A549 (cell line): ENCODE measurements at regions not wholly inside any gene's neighbourhood (a gene's known extent, or its start where the extent isn't known, plus 50 kb on each side); places are given as distances from the start of the nearest gene placed in this dataset.

Experiments used
- ATAC-seq, 2 experiments: fragments of 200-7000 bp in 1 of 2; fragments of >200 bp in 1 of 2; cut with Nextera tagmentation in 1 of 2; cut with Tn5 transposase in 1 of 2; 3 replicates each; pipeline versions ENCODE4 v1.8.0 to v1.9.1; 2018 to 2020; ENCODE audit warnings: mild to moderate bottlenecking in 1 of 2, moderate library complexity in 1 of 2
- CTCF ChIA-PET: fragments of 300-600 bp; sonication (Branson Sonifier 250); formaldehyde crosslinking; extraction: SDS; loops from one replicate; lab custom pipeline; 2021; ENCODE audit warnings: antibody characterized with exemption, inconsistent platforms; lab: Yijun Ruan, JAX
- POLR2A ChIA-PET: fragments of 350-600 bp; formaldehyde crosslinking; extraction: SDS; loops from one replicate; lab custom pipeline; 2021; ENCODE audit warnings: antibody characterized with exemption, inconsistent platforms; lab: Yijun Ruan, JAX
- DNase-seq, 2 experiments: peaks; one replicate each; pipeline versions ENCODE4 v3.0.0 to v3.0.0-alpha.2; 2011 to 2016; ENCODE audit warnings: low read depth in 1 of 2, low spot score in 1 of 2
- FAIRE-seq: peaks from 2 replicates; lab custom pipeline; 2011; peaks lifted over from hg19 to GRCh38; lab: Jason Lieb, UNC
- H3K27ac ChIP-seq, 2 experiments: fragments of >200 bp; sonication (Bioruptor Twin); formaldehyde crosslinking; 3 replicates each; pipeline ENCODE4 v1.5.1; 2016 to 2017
- H3K4me1 ChIP-seq: fragments of >200 bp; sonication (Bioruptor Twin); formaldehyde crosslinking; 3 replicates; pipeline ENCODE4 v1.6.1; 2016
- H3K4me2 ChIP-seq: fragments of >200 bp; sonication (Bioruptor Twin); formaldehyde crosslinking; 3 replicates; pipeline ENCODE4 v1.6.1; 2016
- H3K4me3 ChIP-seq: fragments of >200 bp; sonication (Bioruptor Twin); formaldehyde crosslinking; 3 replicates; pipeline ENCODE4 v1.5.1; 2016
- H3K9me3 ChIP-seq: fragments of >200 bp; sonication (Bioruptor Twin); formaldehyde crosslinking; 3 replicates; pipeline ENCODE4 v1.6.1; 2016
- BCL3 ChIP-seq: fragments of >200 bp; sonication (Bioruptor Twin); formaldehyde crosslinking; IDR thresholded peaks from 3 replicates; pipeline ENCODE4 v1.6.1; 2016
- CBX2 ChIP-seq: fragments of 200-600 bp; sonication (generic); IDR thresholded peaks from 2 replicates; pipeline ENCODE4 v1.6.1; 2016; ENCODE audit warnings: low read depth, mild to moderate bottlenecking, borderline replicate concordance
- E2F6 ChIP-seq: IDR thresholded peaks from 2 replicates; pipeline ENCODE4 v1.6.1; 2012; ENCODE audit warnings: low read depth, borderline replicate concordance
- EHF ChIP-seq: fragments of 250-450 bp; sonication (Bioruptor Pico); IDR thresholded peaks from 2 replicates; pipeline ENCODE4 v1.5.0; 2020; ENCODE audit warnings: mild to moderate bottlenecking
- EP300 ChIP-seq, 2 experiments: fragments of >200 bp; sonication (Bioruptor Twin); formaldehyde crosslinking; IDR thresholded peaks; 2 replicates in 1 of 2; 3 replicates in 1 of 2; pipeline ENCODE4 v1.6.1; 2016 to 2017
- ESRRA ChIP-seq: fragments of 150-350 bp; IDR thresholded peaks from 2 replicates; pipeline ENCODE4 v1.6.1; 2014; ENCODE audit warnings: mild to moderate bottlenecking, low read length, borderline replicate concordance
- FOSB ChIP-seq: fragments of 250-450 bp; sonication (Bioruptor Pico); IDR thresholded peaks from 2 replicates; pipeline ENCODE4 v1.5.0; 2020; ENCODE audit warnings: mild to moderate bottlenecking, moderate library complexity
- FOXS1 ChIP-seq: fragments of 250-450 bp; sonication (Bioruptor Pico); IDR thresholded peaks from 2 replicates; pipeline ENCODE4 v1.5.0; 2020; ENCODE audit warnings: mild to moderate bottlenecking, moderate library complexity
- GATA3 ChIP-seq: IDR thresholded peaks from 2 replicates; pipeline ENCODE4 v1.6.1; 2012; ENCODE audit warnings: borderline replicate concordance
- HDAC2 ChIP-seq: fragments of 200-600 bp; sonication (generic); IDR thresholded peaks from 2 replicates; pipeline ENCODE4 v1.6.1; 2016
- HES2 ChIP-seq: fragments of >200 bp; sonication (Bioruptor Twin); formaldehyde crosslinking; IDR thresholded peaks from 2 replicates; pipeline ENCODE4 v1.6.1; 2016
- HEYL ChIP-seq: fragments of 250-450 bp; sonication (Bioruptor Pico); IDR thresholded peaks from 2 replicates; pipeline ENCODE4 v1.8.0; 2021; ENCODE audit warnings: mild to moderate bottlenecking, moderate library complexity
- HOXB13 ChIP-seq: fragments of 250-450 bp; sonication (Bioruptor Pico); IDR thresholded peaks from 2 replicates; pipeline ENCODE4 v1.5.0; 2020; ENCODE audit warnings: low read depth, mild to moderate bottlenecking, moderate library complexity
- HOXB5 ChIP-seq: fragments of 250-450 bp; sonication (Bioruptor Pico); IDR thresholded peaks from 2 replicates; pipeline ENCODE4 v1.5.0; 2020; ENCODE audit warnings: mild to moderate bottlenecking, moderate library complexity
- JUNB ChIP-seq: fragments of >200 bp; sonication (Bioruptor Twin); formaldehyde crosslinking; IDR thresholded peaks from 2 replicates; pipeline ENCODE4 v1.6.1; 2016
- KDM1A ChIP-seq: fragments of 200-600 bp; sonication (generic); IDR thresholded peaks from 2 replicates; pipeline ENCODE4 v1.6.1; 2016; ENCODE audit warnings: low read depth, mild to moderate bottlenecking
- MAFK ChIP-seq: fragments of 450-650 bp; IDR thresholded peaks from 2 replicates; pipeline ENCODE4 v1.6.1; 2014; ENCODE audit not compliant: partially characterized antibody
- MAX ChIP-seq: IDR thresholded peaks from 2 replicates; pipeline ENCODE4 v1.6.1; 2012
- NFE2L2 ChIP-seq: fragments of 150-350 bp; conservative IDR thresholded peaks from 2 replicates; pipeline ENCODE4 v1.6.1; 2014; ENCODE audit warnings: low read length
- PHF8 ChIP-seq: fragments of 200-600 bp; sonication (generic); IDR thresholded peaks from 2 replicates; pipeline ENCODE4 v1.6.1; 2016; ENCODE audit warnings: low read depth, mild to moderate bottlenecking, antibody characterized with exemption, moderate library complexity, borderline replicate concordance
- RAD21 ChIP-seq, 2 experiments: fragments of >200 bp in 1 of 2; sonication (Bioruptor Twin) in 1 of 2; formaldehyde crosslinking in 1 of 2; IDR thresholded peaks in 1 of 2; conservative IDR thresholded peaks in 1 of 2; 2 replicates in 1 of 2; 3 replicates in 1 of 2; pipeline ENCODE4 v1.6.1; 2012 to 2018; ENCODE audit warnings: inconsistent platforms in 1 of 2
- RCOR1 ChIP-seq: fragments of 150-350 bp; IDR thresholded peaks from 2 replicates; pipeline ENCODE4 v1.6.1; 2014; ENCODE audit warnings: antibody characterized with exemption, low read length, low read depth
- SMC3 ChIP-seq: fragments of >200 bp; sonication (Bioruptor Twin); formaldehyde crosslinking; IDR thresholded peaks from 3 replicates; pipeline ENCODE4 v1.6.1; 2018; ENCODE audit warnings: inconsistent platforms
- SREBF2 ChIP-seq: fragments of 450-650 bp; IDR thresholded peaks from 2 replicates; pipeline ENCODE4 v1.6.1; 2014; ENCODE audit warnings: mild to moderate bottlenecking, moderate library complexity
- USF2 ChIP-seq: fragments of 450-650 bp; IDR thresholded peaks from 2 replicates; pipeline ENCODE4 v1.6.1; 2014; ENCODE audit warnings: antibody characterized with exemption
- ZFP36 ChIP-seq: fragments of 450-650 bp; IDR thresholded peaks from 2 replicates; pipeline ENCODE4 v1.6.1; 2014; ENCODE audit warnings: borderline replicate concordance; ENCODE audit not compliant: partially characterized antibody
- ZNF302 ChIP-seq: fragments of 250-450 bp; sonication (Bioruptor Pico); IDR thresholded peaks from 2 replicates; pipeline ENCODE4 v1.9.0; 2021; ENCODE audit warnings: inconsistent platforms, mild to moderate bottlenecking, moderate library complexity
- WGBS: methylation state at CpG from one replicate; pipeline ENCODE4 v1.1.6; 2017; ENCODE audit errors: missing lambda C conversion rate; 5-methylcytosine and 5-hydroxymethylcytosine counted together

DNA sequence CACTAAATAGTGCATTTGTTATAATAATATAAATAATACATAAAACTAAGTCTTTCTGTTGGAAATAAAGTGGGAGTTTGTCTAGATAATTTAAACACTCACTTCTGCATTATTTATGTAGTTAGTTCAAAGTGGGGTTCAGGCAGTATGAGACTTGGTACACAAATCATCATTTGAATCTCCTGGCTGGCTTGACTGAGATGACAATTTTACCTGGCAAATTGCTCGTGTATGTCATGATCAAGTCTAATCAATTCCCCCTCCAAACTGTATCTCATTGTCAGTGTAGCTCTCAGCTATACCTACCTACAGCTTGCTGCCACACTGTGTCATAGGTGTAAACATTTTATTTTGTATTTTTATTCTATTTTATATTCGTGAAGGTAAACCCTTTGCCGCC, 563.4 kb upstream of the TENM3 start:
- POLR2A ChIA-PET: no interaction called here
- DNase-seq (no peak), ATAC-seq (no peak), FAIRE-seq (no peak)
- no peak for TF ChIP-seq HOXB13
- TF ChIP-seq FOXS1: no peak
- TF ChIP-seq HOXB5: no peak
- TF ChIP-seq HEYL (CRISPR knock-in tag): no peak
- no peak for TF ChIP-seq MAFK
- no peak for TF ChIP-seq HDAC2
- no peak for TF ChIP-seq GATA3
- TF ChIP-seq EP300 (IDR thresholded peaks at IDR 0.05): no peak
- TF ChIP-seq ZFP36: no peak
- TF ChIP-seq JUNB: no peak
- no peak for TF ChIP-seq BCL3
- CTCF ChIA-PET: no interaction called here
- H3K4me2 ChIP-seq: no peak overlapping the region
- H3K9me3 ChIP-seq: no peaks in the 10 kb centered on the region
- no peak overlapping the region for H3K4me3 ChIP-seq
- WGBS: 0% methylated on average over 3 of the region's 3 CpGs
- no peaks in the 10 kb centered on the region for H3K4me1 ChIP-seq
- no peak overlapping the region for H3K27ac ChIP-seq

DNA sequence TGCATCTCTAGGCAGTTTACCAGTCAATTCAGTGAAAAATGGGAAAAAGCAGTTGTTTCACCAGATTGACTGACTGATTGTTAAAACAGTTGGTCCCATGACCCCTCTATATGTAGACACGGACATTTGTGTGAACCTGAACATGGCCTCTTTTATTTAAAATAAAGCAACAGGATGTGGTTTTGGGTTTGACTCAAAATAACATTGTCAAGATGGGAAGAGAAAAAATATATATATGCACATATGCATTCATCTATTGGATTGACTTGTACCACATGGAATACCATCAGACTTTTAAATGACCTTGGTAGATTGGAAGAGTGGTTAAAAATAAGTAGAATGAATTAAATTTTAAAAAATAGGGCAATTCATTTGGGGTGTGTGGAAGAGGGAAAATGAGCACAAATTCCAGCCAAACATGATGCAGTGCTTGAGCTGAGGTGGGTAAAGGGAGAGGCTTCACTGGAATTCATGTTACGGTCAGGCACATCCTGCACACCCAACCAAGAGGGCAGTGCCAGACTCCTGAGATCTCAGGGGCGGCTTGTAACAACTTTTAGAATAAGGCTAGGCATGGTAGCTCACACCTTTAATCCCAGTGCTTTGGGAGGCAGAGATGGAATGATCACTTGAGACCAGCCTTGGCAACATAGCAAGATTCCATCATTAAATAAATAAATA, 560.7 kb upstream of the TENM3 start:
- ChIA-PET CTCF (interaction anchor here (0.9 kb wide), 1 partner anchor 10 kb away, joined by 3 read pairs; no protein-coding TSS in a partner anchor), POLR2A (no interaction called here)
- FAIRE-seq: no peak
- Histone ChIP-seq H3K27ac (no peak overlapping the region), H3K4me3 (no peak overlapping the region), H3K4me1 (no peaks in the 10 kb centered on the region), H3K9me3 (no peaks in the 10 kb centered on the region), H3K4me2 (no peak overlapping the region)
- WGBS: 16% methylated on average over 3 of the region's 3 CpGs
- DNase-seq: no peak
- no peak for TF ChIP-seq PHF8
- TF ChIP-seq KDM1A: no peak
- TF ChIP-seq HDAC2: no peak
- no peak for TF ChIP-seq E2F6
- no peak for TF ChIP-seq CBX2
- no peak for ATAC-seq

GRCh38 chr4:181684310-181684709, 558.9 kb upstream of the TENM3 start:
- TF ChIP-seq SMC3 (no peak), KDM1A (no peak), RCOR1 (no peak), HES2 (no peak), EHF (CRISPR knock-in tag) (no peak), SREBF2 (no peak), MAX (no peak), NFE2L2 (no peak), FOSB (no peak), RAD21 (conservative IDR thresholded peaks at IDR 0.05 in 1 of 2, IDR thresholded peaks at IDR 0.05 in 1 of 2) (no peak), ZNF302 (CRISPR knock-in tag) (no peak), ESRRA (no peak), USF2 (no peak), HDAC2 (no peak), PHF8 (no peak), EP300 (IDR thresholded peaks at IDR 0.05) (no peak)
- CTCF ChIA-PET: no interaction called here
- no peak for ATAC-seq
- WGBS: 0% methylated on average over 2 of the region's 2 CpGs
- POLR2A ChIA-PET: no interaction called here
- Histone ChIP-seq H3K27ac (no peak overlapping the region), H3K9me3 (no peaks in the 10 kb centered on the region), H3K4me2 (no peak overlapping the region), H3K4me1 (no peaks in the 10 kb centered on the region), H3K4me3 (no peak overlapping the region)
- DNase-seq: no peak
- FAIRE-seq: no peak
